ENCODE measurements at regions not wholly inside any gene's neighbourhood (a gene's known extent, or its start where the extent isn't known, plus 50 kb on each side); places are given as distances from the start of the nearest gene placed in this dataset.

DNA sequence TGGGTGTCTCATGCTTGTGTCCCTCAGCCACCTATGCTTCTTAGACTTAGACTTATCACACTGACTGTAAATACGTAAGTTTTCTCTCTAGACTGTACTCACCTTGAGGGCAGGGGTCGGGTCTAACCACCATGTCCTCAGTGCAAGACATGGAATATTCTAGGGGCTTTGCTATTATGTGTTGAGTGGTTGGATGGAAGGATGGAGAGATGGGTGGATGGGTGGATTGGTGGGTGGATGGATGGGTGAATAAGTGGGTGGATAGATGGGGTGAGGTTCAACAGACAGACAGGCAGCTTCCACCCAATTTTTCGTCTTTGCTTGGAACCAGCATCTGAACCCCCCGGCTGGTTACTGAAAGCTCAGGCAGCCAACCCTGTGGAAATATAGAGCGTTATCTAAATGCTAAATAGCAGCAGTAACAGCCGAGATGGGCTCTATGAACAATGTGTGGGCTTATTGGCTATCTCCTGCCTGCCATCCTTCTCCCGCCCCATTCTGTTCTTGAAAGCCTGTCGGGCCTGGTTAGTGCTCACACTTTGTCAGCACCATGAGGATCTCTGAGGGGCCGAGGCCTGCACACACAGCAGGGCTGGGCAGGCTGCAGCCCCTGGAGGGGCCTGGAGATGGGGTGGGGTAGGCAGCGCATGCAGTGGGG lies 130.7 kb downstream of the ACTL8 start:
- TF ChIP-seq POLR2A (IDR thresholded peaks at IDR 0.05) (no peak), EP300 (IDR thresholded peaks at IDR 0.05) (no peak)
- TF ChIP-seq, protein P1, sequence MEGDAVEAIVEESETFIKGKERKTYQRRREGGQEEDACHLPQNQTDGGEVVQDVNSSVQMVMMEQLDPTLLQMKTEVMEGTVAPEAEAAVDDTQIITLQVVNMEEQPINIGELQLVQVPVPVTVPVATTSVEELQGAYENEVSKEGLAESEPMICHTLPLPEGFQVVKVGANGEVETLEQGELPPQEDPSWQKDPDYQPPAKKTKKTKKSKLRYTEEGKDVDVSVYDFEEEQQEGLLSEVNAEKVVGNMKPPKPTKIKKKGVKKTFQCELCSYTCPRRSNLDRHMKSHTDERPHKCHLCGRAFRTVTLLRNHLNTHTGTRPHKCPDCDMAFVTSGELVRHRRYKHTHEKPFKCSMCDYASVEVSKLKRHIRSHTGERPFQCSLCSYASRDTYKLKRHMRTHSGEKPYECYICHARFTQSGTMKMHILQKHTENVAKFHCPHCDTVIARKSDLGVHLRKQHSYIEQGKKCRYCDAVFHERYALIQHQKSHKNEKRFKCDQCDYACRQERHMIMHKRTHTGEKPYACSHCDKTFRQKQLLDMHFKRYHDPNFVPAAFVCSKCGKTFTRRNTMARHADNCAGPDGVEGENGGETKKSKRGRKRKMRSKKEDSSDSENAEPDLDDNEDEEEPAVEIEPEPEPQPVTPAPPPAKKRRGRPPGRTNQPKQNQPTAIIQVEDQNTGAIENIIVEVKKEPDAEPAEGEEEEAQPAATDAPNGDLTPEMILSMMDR (IDR thresholded peaks at IDR 0.05): no peak

Data from tibial nerve (tissue), 4 donors.